HG02588 (cell line): ENCODE measurements at regions not wholly inside any gene's neighbourhood (a gene's known extent, or its start where the extent isn't known, plus 50 kb on each side); places are given as distances from the start of the nearest gene placed in this dataset.

Experiments
- ATAC-seq: cut with Tn5 transposase; IDR thresholded peaks from one replicate; pipeline ENCODE4 v1.9.1; 2021; ENCODE audit warnings: mild to moderate bottlenecking, moderate library complexity; ENCODE audit not compliant: unreplicated experiment

DNA sequence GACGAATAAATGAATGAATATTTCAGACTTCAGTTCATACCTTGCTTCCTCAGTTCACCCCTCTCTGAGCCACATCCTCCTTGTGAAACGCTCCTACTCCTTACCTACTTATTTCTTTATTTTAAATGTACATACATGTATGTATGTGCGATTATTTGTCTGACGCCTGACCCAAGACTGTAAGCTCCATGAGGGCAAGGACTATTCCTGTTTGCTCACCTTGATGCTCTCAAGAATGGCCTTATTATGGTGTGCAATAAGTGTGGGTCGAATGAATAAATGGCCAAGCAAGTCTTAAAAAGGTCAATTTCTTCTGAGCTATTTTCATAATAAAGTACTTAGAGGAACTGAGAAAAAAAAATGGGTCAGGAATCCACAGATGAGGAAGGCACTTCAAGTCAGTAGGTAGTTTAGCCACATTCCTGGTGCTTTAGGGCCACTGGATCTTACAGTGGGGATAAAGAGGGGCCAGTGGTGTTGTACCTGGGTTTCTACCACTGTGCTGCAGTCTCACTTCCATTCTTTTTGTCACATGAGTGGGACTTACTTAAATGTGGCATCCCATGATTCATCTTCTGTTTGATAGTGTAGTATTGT lies 74.7 kb downstream of the SDC1 start:
- ATAC-seq, result no peak

DNA sequence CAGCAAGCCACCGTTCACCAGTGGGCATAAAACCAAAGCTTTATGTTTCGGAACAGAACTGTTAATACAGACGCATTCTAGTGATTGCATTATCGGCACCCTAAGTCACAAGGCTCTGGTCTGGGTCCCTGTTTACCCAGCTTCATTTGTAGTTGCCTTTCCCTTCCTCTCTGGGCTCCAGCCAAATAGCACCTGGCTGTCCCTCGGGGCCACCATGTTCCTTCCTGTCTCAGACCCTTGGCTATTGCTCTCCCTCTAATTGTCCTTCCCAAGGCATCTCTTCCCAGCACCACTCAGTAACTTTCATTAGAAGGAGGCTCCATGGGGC lies 75.3 kb downstream of the SDC1 start:
- ATAC-seq, result no peak

GRCh38 chr2:20148923-20149702 lies 75.8 kb downstream of the SDC1 start:
- ATAC-seq, result no peak

GRCh38 chr2:20148426-20148922 lies 76.5 kb downstream of the SDC1 start:
- ATAC-seq, result no peak

DNA sequence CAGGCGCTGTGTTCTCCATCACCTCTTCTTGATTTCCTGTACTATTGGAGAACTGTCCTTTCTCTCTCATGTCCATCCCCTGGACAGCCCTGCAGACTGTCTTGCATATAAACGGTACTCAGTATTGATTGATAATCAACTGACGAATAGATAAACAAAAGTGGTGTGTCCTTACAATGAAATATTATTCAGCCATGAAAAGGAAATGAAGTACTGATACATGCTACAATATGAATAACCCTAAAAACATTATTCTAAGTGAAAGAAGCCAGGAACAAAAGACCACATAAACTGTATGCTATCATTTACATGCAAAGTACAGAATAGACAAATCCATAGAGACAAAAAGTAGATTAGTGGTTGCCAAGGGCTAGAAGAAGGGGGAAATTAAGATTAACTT lies 77.6 kb downstream of the SDC1 start:
- ATAC-seq, result no peak

- ATAC-seq, result no peak
These were observed 78.5 kb downstream of the SDC1 start for GRCh38 chr2:20146401-20146800.

DNA sequence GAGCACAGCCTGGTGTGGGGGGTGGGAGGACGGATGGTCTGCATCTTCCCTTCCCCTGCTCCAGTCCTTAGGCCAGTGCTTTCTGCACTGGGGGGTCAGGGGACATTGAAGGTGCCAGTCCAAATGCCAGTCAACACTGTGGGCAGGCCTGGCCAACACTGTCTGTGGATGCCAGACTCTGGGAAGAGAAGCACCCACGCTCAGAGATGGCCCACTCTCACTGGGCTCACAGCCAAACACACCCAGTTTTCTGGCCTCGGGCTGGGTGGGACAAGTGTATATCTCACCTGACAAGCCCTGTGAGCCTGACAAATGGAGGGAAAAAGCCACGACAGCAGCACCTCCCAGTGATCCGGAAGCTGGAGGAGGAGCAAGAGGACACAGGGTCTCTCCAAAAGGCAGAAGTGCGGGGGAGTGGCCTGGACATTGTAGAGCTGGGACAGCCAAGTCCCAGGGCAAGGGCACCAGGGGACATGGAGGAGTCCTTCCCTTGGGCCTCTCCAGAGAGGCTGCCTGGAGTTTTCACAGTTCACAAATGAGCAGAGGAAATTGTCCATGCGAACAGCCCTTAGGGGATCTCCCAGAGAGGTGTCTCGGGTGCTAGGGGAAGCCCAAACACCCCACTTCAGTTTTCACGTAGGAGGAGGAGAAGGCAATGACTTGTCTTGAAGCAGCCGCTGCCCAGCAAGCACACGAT lies 79.3 kb downstream of the SDC1 start:
- ATAC-seq, result peak; percentile 90

GRCh38 chr2:20144861-20145260 lies 80.1 kb downstream of the SDC1 start:
- no peak for ATAC-seq

DNA sequence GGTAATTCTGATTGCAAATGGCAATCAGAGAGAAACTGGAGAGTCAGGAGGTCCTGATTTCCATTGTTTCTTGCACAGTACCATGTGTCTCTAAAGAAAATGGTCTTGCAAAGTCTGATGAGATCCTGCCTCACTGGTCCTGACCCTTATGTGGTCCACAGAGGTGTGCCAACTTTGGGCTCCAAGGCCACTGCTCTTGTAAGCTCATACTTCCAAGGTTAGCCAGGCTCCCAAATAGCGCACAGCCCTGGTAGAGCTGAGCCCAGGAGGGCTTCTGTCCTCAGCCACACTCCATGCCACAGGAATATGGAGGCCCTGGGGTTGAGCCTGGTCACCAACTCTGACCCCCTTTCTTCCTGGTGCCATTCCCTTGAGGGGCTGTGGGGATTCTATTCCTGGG lies 80.7 kb downstream of the SDC1 start:
- ATAC-seq, result no peak

DNA sequence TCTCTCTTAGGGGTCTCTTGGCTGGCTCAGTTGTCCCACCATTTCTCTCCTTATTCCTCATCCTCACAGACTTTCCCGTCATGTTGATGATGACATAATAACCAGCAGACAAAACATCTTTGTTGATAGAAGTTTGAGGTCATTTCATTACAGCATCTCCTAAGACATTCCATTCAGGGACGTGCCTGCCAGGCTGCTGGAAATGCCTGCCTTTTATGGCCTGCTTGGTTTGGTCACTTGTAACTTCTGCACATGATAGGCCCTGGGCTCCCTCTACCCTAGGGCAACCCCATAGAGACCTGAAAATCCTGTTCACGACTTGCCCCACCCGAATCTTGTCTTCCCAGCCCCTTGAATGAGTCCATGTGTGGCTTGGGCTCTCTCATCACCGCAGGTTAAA lies 81.7 kb downstream of the SDC1 start:
- ATAC-seq, result no peak

DNA sequence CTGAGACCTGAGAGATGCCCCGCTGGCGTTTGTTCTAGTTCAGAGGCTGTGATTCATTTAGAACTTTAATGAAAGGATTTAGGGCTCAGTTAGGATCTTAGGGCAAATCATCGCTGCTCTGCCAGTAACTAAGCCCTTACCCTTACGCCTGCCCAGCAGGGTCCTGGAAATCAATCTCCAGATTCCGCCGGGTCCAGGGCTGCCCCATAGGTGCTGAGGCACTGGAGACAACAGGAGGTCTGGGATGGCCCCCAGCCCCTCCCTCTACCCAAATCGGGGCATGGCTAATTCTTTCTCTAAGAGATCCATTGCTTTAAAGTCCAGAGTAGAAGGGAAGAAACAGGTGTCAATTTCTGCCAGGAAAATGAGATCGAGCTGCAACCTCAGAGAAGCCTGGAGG lies 83.1 kb downstream of the SDC1 start:
- ATAC-seq, result no peak

DNA sequence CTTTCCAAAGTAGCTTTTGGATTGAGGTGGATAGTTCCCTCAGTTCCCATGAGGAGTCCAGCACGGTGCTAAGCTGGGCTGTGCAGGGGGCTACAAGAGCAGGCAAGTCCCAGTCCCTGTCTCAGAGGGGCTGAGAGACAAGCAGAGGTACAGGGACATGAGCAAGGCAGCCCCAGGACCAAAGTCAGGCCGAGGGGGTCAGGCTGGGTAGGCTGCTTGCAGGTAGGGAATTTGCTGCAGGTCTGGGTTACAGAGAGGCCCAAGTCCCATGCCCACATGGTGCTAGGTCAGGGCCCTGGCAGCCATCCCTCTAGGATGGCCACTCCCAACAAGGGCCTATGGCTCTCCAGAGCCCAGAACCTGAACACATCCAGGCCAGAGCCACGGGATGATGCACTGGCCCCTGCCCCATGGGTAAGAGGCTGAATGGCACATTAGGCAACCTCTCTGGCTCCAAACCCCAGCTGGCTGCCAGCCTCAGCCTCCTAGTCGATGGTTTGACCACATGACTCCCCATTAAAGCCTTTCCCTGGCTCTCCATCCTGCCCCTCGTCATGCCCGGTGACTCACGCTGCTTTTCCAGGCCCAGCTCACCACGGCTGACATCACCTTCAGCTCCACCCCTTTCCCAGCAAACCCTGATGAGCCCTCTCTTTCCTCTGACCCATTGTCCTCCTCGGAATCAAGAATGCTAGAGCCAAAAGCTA lies 83.7 kb downstream of the SDC1 start:
- no peak for ATAC-seq

- no peak for ATAC-seq
These were observed 84.4 kb downstream of the SDC1 start for GRCh38 chr2:20140321-20141055.

GRCh38 chr2:20139407-20140172 lies 85.3 kb downstream of the SDC1 start:
- no peak for ATAC-seq

DNA sequence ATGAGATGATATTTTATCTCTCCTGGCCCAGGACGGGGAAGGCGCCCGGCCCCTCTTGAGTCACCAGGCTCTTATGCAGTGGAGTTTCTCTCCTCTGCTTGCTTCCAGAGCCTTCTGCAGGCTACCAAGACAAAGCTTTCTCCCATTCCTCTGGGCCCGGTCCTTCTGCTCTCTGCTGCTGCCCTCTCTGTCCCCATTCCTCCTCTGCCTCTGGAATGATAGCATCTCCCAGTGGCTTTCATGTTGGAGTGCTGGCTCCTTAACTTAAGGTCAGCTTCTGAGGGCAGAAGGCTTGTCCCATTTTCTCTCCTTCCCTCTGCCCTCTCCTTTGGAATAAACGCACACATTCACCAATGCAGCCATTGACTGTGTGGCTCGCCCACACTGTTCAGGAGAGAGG lies 86.2 kb downstream of the SDC1 start:
- no peak for ATAC-seq

DNA sequence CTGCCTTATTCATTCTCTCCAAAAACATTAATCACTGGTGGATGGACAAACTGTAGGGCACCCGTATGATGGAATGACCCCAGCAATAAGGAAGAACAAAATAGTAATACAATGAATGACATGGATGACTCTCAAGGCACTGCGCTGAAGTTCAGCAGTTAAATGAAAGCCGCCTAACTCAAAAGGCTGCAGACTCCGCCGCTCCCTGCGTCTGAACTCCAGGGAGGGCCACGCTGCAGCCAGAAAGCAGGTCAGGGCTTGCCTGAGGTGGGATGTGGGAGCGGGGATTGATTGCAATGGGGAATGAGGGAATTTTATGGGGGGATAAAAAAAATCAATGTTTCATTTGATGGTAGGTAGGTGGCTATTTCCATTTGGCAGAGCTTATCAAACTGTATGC lies 86.5 kb upstream of the LAPTM4A start:
- no peak for ATAC-seq

- ATAC-seq, result no peak
These were observed 85.7 kb upstream of the LAPTM4A start for GRCh38 chr2:20137131-20137571.

DNA sequence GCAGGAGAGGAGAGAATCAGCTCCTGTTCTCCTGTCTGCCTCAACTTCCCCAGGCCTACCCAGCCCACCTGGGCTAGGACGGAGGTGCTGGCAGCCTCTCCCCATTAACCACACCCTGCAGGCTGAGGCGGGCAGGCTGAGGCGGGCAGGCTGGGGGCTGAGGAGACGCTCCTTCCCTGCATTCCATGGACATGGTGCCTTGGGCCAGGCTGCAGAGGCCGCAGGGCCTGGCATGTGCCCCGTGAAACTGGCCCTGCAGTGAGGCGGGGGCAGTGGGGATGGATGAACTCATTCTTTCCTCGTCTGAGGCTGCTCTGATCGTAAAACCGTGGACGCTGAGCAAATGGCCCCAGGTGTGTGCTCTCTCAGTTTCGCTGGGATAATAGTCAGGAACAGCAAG lies 84.7 kb upstream of the LAPTM4A start:
- ATAC-seq, result no peak

- ATAC-seq, result peak; percentile 82
These were observed 84.2 kb upstream of the LAPTM4A start for GRCh38 chr2:20135631-20136050.

GRCh38 chr2:20132990-20133535 lies 81.6 kb upstream of the LAPTM4A start:
- ATAC-seq, result no peak
